T-helper 2 cell treated with Interferon-gamma antibody and Interleukin-4, amounts not matched to agents 5 μg/mL and 100 μg/mL, for 36 hours (primary cell): ENCODE measurements at regions not wholly inside any gene's neighbourhood (a gene's known extent, or its start where the extent isn't known, plus 50 kb on each side); places are given as distances from the start of the nearest gene placed in this dataset.
A peak's percentile ranks its signal among the peaks of the same experiment; 100 is the strongest.
"Not testable (repeated sequence)": the region's sequence is repeated elsewhere in the genome, so short reads cannot be mapped to it uniquely, and the experiment has no call there.

Experiments used
- DNase-seq: peaks from one replicate; pipeline ENCODE4 v3.0.0; 2021; ENCODE audit warnings: low spot score
- H3K27ac Mint-ChIP-seq: one replicate; pipeline ENCODE4 v1.8.0; 2021; ENCODE audit warnings: mild to moderate bottlenecking, mixed read lengths
- H3K27me3 Mint-ChIP-seq: one replicate; pipeline ENCODE4 v1.8.0; 2021; ENCODE audit warnings: low read depth, mixed read lengths
- H3K36me3 Mint-ChIP-seq: one replicate; pipeline ENCODE4 v1.8.0; 2021; ENCODE audit warnings: low read depth, mixed read lengths
- H3K4me1 Mint-ChIP-seq: one replicate; pipeline ENCODE4 v1.8.0; 2021; ENCODE audit warnings: low read depth, mixed read lengths
- H3K4me3 Mint-ChIP-seq: one replicate; pipeline ENCODE4 v1.8.0; 2022; ENCODE audit warnings: mild to moderate bottlenecking, moderate library complexity, mixed read lengths
- H3K9me3 Mint-ChIP-seq: one replicate; pipeline ENCODE4 v1.8.0; 2021; ENCODE audit warnings: mixed read lengths

DNA sequence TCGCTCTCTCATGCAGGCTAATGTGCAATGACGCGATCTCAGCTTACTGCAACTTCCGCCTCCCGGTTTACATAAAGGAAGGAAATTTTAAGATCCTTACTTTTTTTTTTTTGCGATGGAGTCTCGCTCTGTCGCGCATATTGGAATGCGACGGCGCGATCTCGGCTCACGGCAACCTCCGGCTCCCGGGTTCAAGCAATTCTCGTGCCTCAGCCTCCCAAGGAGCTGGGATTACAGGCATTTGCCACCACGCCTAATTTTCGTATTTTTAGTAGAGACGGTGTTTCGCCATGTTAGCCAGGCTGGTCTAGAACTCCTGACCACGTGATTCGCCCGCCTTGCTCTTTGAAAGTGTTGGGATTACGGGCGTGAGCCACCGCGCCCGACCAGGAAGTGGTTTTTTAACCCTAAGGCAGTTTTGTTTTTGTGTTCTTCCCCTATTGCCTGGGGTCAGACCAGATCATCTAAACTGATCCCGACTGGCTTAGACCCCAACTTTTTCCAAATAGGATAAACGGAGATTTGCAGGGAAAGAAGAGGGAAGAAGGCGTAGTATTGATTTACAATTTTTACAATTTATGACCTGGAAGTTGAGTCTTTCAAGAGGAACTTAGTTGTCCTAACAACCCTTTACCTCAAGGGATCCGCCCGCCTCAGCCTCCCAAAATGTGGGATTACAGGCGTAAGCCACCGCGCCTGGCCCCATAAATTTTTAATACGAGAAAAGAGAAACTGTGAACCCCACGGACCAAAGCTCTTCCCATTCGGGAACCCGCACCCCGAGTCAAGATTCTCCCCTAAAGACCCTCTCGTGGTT lies 142.0 kb downstream of the ZNF737 start:
- H3K9me3 Mint-ChIP-seq = peaks cover 45% of the 10 kb centered on the region
- peak; percentile 17 for DNase-seq
- peak overlapping the region; percentile 92 for H3K4me3 Mint-ChIP-seq
- H3K27ac Mint-ChIP-seq = peak overlapping the region; percentile 96
- H3K36me3 Mint-ChIP-seq = peaks cover 41% of the 10 kb centered on the region
- peaks cover 4% of the 10 kb centered on the region for H3K4me1 Mint-ChIP-seq
- no peaks in the 10 kb centered on the region for H3K27me3 Mint-ChIP-seq

DNA sequence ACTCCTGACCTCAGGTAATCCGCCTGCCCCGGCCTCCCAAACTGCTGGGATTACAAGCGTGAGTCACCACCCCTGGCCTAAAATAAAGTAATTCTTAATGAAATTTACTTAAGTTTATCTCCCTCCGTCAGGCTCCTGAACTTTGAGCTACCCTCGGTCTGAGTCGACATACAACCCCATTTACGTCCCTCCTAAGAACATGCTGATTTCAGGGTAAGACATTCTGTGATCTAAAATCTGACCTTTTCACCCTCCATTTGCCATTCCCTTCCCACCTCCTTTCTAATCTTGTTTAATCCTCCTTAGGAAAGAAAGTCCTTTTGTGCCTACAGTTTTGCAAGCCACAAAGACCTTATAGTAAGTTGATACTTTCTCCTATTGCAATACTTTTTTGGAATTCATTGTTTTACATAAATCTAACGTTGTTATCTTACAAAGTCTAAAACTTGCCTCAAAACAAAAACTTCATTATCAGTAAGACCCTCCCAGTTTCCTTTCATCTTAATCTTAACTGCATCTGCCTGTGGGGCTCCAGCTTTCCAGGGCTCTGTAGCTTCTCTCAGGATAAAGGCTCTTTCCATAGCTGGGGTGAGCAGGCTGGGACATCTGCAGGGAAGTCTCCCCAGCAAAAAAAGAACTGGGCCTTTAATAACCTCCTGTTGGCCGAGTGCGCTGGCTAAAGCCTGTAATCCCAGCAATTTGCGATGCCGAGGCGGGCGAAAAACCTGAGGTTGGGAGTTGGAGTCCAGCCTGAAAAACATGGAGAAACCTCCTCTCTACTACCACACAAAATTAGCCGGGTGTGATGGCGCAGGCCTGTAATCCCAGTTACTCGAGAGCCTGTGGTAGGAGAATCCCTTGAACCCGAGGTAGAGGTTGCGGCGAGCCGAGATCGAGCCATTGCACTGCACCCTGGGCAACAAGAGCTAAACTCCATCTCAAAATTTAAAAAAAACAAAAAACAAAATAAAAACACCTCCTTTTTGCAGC lies 143.1 kb downstream of the ZNF737 start:
- H3K27ac Mint-ChIP-seq = no peak overlapping the region
- no peak for DNase-seq
- peaks cover 4% of the 10 kb centered on the region for H3K4me1 Mint-ChIP-seq
- H3K27me3 Mint-ChIP-seq = no peaks in the 10 kb centered on the region
- no peak overlapping the region for H3K4me3 Mint-ChIP-seq
- peaks cover 46% of the 10 kb centered on the region for H3K36me3 Mint-ChIP-seq
- H3K9me3 Mint-ChIP-seq = peaks cover 39% of the 10 kb centered on the region

DNA sequence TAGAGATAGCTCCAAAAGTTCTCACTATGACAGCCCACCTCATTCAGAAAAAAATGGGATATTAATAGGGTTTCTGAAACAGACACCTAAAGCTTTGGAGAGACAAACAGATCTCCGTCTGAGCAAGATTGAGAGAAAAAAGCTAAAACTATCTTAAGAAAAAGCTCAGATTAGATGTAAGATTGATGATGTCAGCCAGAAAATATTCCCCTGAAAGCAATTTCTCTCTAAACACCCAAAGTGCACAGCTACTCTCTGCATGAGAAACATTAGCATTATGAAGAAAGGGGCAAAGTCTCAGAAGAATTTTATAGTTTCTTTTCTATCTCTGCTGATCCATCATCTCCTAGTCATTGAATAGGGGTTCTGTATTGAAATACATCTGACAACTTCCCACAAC lies 148.9 kb downstream of the ZNF737 start:
- Mint-ChIP-seq H3K9me3 (peaks cover 50% of the 10 kb centered on the region), H3K4me1 (no peaks in the 10 kb centered on the region), H3K36me3 (peaks cover 65% of the 10 kb centered on the region), H3K27ac (no peak overlapping the region), H3K4me3 (no peak overlapping the region), H3K27me3 (no peaks in the 10 kb centered on the region)
- DNase-seq = no peak

- H3K4me3 Mint-ChIP-seq = no peak overlapping the region
- peaks cover 47% of the 10 kb centered on the region for H3K9me3 Mint-ChIP-seq
- H3K27me3 Mint-ChIP-seq = no peaks in the 10 kb centered on the region
- peaks cover 59% of the 10 kb centered on the region for H3K36me3 Mint-ChIP-seq
- H3K4me1 Mint-ChIP-seq = no peaks in the 10 kb centered on the region
- DNase-seq = no peak
- no peak overlapping the region for H3K27ac Mint-ChIP-seq
Observed at GRCh38 chr19:20414120-20414519, 151.5 kb downstream of the ZNF737 start.

DNA sequence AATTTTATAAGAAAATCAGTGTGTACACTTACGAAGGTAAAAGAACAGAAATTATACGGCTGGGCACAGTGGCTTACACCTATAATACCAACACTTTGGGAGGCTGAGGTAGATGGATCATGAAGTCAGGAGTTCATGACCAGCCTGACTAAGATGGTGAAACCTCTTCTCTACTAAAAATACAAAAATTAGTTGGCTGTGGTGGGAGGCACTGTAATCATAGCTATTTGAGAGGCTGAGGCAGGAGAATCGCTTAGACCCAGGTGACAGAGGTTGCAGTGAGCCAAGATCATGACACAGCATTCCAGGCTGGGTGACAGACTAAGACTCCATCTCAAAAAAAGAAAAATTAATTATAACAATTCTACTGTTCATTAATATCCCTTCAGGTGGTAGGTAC lies 151.9 kb downstream of the ZNF737 start:
- Mint-ChIP-seq H3K27ac (no peak overlapping the region), H3K4me3 (no peak overlapping the region), H3K9me3 (peaks cover 47% of the 10 kb centered on the region), H3K36me3 (peaks cover 61% of the 10 kb centered on the region), H3K4me1 (no peaks in the 10 kb centered on the region), H3K27me3 (no peaks in the 10 kb centered on the region)
- DNase-seq = no peak

DNA sequence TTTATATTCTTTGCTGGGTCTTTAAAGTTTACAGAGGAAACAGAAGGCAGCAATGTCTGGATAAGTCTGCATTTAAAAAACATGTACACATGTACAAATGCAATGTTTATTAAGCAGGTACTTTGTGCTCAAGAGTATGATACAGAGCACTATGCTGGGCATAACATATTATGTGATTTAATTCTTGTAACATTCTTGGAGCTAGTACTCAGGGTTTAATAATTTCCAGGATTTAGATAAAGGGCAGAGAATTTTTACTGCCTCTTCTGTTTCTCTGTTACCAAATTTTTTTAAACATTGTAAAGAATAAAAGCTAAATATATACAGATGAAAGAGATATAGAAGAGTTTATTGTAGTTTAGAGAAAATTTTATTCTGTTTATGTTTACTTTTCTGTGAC lies 152.7 kb downstream of the ZNF737 start:
- Mint-ChIP-seq H3K27ac (no peak overlapping the region), H3K36me3 (peaks cover 63% of the 10 kb centered on the region)

GRCh38 chr19:20397292-20397691 lies 168.3 kb downstream of the ZNF737 start:
- Mint-ChIP-seq H3K4me1 (no peaks in the 10 kb centered on the region), H3K9me3 (peaks cover 48% of the 10 kb centered on the region), H3K4me3 (no peak overlapping the region), H3K36me3 (peaks cover 15% of the 10 kb centered on the region), H3K27me3 (no peaks in the 10 kb centered on the region), H3K27ac (no peak overlapping the region)
- DNase-seq = no peak

More for the DNA sequence above, 152.7 kb downstream of the ZNF737 start:
- no peak overlapping the region for H3K4me3 Mint-ChIP-seq
- DNase-seq = no peak
- H3K4me1 Mint-ChIP-seq = no peaks in the 10 kb centered on the region
- H3K27me3 Mint-ChIP-seq = no peaks in the 10 kb centered on the region
- H3K9me3 Mint-ChIP-seq = peaks cover 50% of the 10 kb centered on the region

DNA sequence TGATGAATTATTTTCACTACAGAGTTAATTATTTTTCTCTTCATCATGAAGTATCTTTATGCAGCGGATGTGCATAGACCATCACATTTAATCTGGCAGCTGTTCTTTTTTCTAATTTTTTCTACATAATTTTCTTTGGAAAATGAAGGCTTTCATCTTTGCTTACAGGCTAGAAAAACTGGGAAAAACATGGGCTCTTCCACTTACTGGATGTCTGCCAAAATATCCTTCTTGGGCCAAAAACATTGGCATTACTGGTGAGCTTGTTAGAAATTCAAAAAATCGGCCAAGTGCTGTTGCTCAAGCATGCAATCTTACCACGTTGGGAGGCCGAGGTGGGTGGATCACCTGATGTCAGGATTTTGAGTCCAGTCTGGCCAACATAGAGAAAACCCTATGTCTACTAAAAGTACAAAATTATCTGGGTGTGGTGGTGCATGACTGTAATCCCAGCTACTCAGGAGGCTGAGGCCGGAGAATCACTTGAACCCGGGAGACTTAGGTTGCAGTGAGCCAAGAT lies 176.8 kb downstream of the ZNF737 start:
- no peak overlapping the region for H3K27ac Mint-ChIP-seq
- H3K9me3 Mint-ChIP-seq = peaks cover 54% of the 10 kb centered on the region
- no peaks in the 10 kb centered on the region for H3K36me3 Mint-ChIP-seq

GRCh38 chr19:20385061-20385460 lies 180.5 kb downstream of the ZNF737 start:
- DNase-seq = no peak
- Mint-ChIP-seq H3K9me3 (peaks cover 64% of the 10 kb centered on the region), H3K4me3 (no peak overlapping the region), H3K27ac (no peak overlapping the region), H3K36me3 (no peaks in the 10 kb centered on the region), H3K4me1 (no peaks in the 10 kb centered on the region), H3K27me3 (no peaks in the 10 kb centered on the region)

More for the DNA sequence above, 176.8 kb downstream of the ZNF737 start:
- no peak overlapping the region for H3K4me3 Mint-ChIP-seq
- no peaks in the 10 kb centered on the region for H3K27me3 Mint-ChIP-seq
- DNase-seq = no peak
- no peaks in the 10 kb centered on the region for H3K4me1 Mint-ChIP-seq

GRCh38 chr19:20371911-20372310 lies 193.7 kb downstream of the ZNF737 start:
- Mint-ChIP-seq H3K27ac (no peak overlapping the region), H3K27me3 (no peaks in the 10 kb centered on the region)

GRCh38 chr19:20371304-20371703 lies 194.3 kb downstream of the ZNF737 start:
- H3K4me3 Mint-ChIP-seq, H3K36me3 Mint-ChIP-seq, H3K27ac Mint-ChIP-seq, DNase-seq, H3K4me1 Mint-ChIP-seq, H3K27me3 Mint-ChIP-seq: not testable (repeated sequence)
- peaks cover 77% of the 10 kb centered on the region for H3K9me3 Mint-ChIP-seq

More at GRCh38 chr19:20371911-20372310, 193.7 kb downstream of the ZNF737 start:
- no peaks in the 10 kb centered on the region for H3K36me3 Mint-ChIP-seq
- H3K4me1 Mint-ChIP-seq = no peaks in the 10 kb centered on the region
- no peak for DNase-seq
- H3K4me3 Mint-ChIP-seq = no peak overlapping the region
- peaks cover 75% of the 10 kb centered on the region for H3K9me3 Mint-ChIP-seq

DNA sequence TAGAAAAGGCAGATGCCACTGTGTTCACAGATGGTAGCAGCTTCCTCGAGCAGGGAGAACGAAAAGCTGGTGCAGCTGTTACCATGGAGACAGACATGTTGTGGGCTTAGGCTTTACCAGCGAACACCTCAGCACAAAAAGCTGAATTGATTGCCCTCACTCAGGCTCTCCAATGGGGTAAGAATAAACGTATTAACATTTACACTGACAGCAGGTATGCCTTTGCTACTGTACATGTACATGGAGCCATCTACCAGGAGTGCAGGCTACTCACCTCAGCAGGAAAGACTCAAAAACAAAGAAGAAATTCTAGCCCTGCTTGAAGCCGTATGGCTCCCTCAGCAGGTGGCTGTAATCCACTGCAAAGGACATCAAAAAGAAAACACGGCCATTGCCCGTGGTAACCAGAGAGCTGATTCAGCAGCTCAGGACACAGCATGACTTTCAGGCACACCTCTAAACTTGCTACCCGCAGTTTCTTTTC lies 197.7 kb downstream of the ZNF737 start:
- Mint-ChIP-seq H3K27ac (no peak overlapping the region), H3K4me3 (no peak overlapping the region), H3K9me3 (peaks cover 82% of the 10 kb centered on the region), H3K4me1 (no peaks in the 10 kb centered on the region), H3K27me3 (no peaks in the 10 kb centered on the region), H3K36me3 (peaks cover under 1% of the 10 kb centered on the region)
- no peak for DNase-seq

DNA sequence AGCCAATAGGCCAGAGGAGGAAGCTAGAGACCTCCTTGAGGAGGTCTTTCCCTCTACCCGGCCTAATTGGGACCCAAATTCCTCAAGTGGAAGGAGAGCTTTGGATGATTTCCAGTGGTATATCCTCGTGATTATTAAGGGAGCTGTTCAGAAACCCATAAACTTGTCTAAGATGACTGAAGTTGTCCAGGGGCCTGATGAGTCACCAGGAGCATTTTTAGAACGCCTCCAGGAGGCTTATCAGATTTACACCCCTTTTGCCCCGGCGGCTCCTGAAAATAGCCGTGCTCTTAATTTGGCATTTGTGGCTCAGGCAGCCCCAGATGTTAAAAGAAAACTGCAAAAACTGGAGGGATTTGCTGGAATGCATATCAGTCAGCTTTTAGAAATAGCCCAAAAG lies 198.1 kb downstream of the ZNF486 start:
- Mint-ChIP-seq H3K27ac (no peak overlapping the region), H3K27me3 (no peaks in the 10 kb centered on the region), H3K4me1 (no peaks in the 10 kb centered on the region), H3K4me3 (no peak overlapping the region), H3K9me3 (peaks cover 76% of the 10 kb centered on the region), H3K36me3 (peaks cover 2% of the 10 kb centered on the region)
- DNase-seq = no peak
